Spleen (tissue), 7 donors: ENCODE measurements at regions not wholly inside any gene's neighbourhood (a gene's known extent, or its start where the extent isn't known, plus 50 kb on each side); places are given as distances from the start of the nearest gene placed in this dataset.

Source experiments
- POLR2A ChIP-seq, 3 donors: fragments of 450-650 bp; IDR thresholded peaks; one replicate each; pipeline ENCODE4 v1.5.1; 2017; ENCODE audit warnings: antibody characterized with exemption in 3 of 3, mild to moderate bottlenecking in 1 of 3
- POLR2AphosphoS5 ChIP-seq, 3 donors: sonication (generic); formaldehyde crosslinking; IDR thresholded peaks; one replicate each; pipeline ENCODE4 v1.5.1; 2017; ENCODE audit warnings: antibody characterized with exemption in 3 of 3
- TF ChIP-seq, protein P1 (sequence below), 11 experiments: fragments of 200-600 bp in 7 of 11; fragments of 450-650 bp in 4 of 11; sonication (generic) in 4 of 11; IDR thresholded peaks in 8 of 11; conservative IDR thresholded peaks in 3 of 11; 1 replicate in 7 of 11; 2 replicates in 4 of 11; pipeline versions ENCODE4 v1.4.0 to v1.8.0; 2016 to 2021; ENCODE audit warnings: antibody characterized with exemption in 11 of 11, inconsistent platforms in 4 of 11, mild to moderate bottlenecking in 1 of 11
- donor health status: DM: no; HTN: no; CAD: no; lungs with moderate emphysema.
- donor health status: DM: no; HTN: no; CAD: no.
- donor health status: DM: no; HTN: no; CAD: no.

GRCh38 chr2:12037301-12037700, 290.9 kb downstream of the LPIN1 start:
- TF ChIP-seq, protein P1, sequence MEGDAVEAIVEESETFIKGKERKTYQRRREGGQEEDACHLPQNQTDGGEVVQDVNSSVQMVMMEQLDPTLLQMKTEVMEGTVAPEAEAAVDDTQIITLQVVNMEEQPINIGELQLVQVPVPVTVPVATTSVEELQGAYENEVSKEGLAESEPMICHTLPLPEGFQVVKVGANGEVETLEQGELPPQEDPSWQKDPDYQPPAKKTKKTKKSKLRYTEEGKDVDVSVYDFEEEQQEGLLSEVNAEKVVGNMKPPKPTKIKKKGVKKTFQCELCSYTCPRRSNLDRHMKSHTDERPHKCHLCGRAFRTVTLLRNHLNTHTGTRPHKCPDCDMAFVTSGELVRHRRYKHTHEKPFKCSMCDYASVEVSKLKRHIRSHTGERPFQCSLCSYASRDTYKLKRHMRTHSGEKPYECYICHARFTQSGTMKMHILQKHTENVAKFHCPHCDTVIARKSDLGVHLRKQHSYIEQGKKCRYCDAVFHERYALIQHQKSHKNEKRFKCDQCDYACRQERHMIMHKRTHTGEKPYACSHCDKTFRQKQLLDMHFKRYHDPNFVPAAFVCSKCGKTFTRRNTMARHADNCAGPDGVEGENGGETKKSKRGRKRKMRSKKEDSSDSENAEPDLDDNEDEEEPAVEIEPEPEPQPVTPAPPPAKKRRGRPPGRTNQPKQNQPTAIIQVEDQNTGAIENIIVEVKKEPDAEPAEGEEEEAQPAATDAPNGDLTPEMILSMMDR (IDR thresholded peaks at IDR 0.05 in 8 of 11, conservative IDR thresholded peaks at IDR 0.05 in 3 of 11), result no peak
- TF ChIP-seq POLR2A (IDR thresholded peaks at IDR 0.05), result no peak
- no peak for TF ChIP-seq POLR2AphosphoS5 (IDR thresholded peaks at IDR 0.05)
